HTR-8/SVneo (cell line): ENCODE measurements at regions not wholly inside any gene's neighbourhood (a gene's known extent, or its start where the extent isn't known, plus 50 kb on each side); places are given as distances from the start of the nearest gene placed in this dataset.
"Not testable (repeated sequence)": the region's sequence is repeated elsewhere in the genome, so short reads cannot be mapped to it uniquely, and the experiment has no call there.

Source experiments
- DNase-seq: peaks from one replicate; pipeline ENCODE4 v3.0.0; 2011; ENCODE audit warnings: low spot score, mixed read lengths; ENCODE audit not compliant: insufficient read length
- FAIRE-seq: peaks from 2 replicates; lab custom pipeline; 2011; peaks lifted over from hg19 to GRCh38; lab: Jason Lieb, UNC

DNA sequence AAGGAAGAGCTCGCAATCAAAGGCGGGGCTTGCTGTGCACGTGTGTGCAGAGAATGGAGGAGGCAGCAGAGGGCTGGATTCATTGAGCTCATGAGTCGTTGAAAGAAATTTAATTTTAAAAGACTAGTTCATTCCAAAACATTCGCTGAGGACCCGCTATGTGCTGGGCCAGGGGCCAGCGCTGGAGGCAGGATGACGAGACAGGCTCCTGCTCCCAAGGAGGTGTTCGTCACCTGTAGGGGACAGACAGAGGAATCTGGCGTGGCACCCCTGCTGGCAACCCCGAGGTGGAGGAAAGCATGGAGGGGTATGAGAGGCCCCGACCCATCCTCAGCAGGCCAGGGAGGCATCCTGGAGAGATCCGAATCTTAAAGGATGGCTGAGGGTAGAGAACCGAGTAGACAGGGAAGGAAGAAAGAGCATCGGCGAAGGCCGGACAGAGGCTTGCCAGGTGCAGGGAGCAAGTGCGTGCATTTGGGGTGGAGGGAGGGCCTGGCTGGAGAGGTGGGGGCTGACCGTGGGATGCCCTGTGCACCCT, 96.4 kb downstream of the CPZ start:
- FAIRE-seq (no peak), DNase-seq (no peak)

DNA sequence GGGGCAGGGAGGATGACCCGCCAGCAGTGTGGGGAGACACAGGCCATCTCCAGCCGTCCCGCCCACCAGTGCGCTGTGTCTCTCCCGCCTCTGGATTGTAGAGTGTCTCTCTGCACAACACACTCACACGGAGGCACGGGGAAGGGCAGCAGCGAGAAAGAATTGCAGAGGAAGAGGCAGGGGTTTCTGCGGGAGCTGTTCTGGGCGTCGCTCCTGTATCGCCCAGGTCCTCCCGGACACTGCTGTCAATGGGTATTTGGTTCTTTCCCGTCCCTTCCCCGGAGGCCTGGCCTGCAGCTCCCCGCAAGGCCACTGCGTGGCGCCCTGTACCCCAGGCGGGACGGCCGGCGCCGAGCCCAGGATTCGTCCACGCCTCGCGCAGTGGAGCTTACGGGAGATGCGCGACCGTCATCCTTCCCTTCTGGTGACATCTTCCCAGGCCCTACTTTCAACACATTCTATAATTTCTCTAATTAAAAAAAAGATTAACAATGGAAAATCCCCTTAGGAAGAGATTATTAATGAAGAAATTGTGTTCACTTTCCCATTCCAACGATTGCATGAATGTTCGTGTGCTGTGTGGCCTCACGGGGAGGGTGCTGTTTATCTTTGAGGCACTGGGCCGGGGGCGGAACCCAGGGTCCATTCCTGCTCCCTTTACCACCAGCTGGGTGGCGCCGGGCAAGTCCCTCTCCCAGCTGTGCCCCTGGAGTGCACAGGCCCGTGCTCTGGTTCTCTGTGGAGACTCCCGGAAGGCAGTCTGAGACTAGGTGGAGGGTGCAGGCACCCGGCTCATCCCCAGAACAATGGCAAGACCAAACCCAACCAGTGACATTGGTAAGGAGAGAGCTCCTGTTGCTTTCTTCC, 95.7 kb downstream of the CPZ start:
- FAIRE-seq (no peak), DNase-seq (peak; percentile 43)

GRCh38 chr4:8687083-8687482, 94.5 kb downstream of the CPZ start:
- FAIRE-seq (peak; percentile 100), DNase-seq (no peak)

- FAIRE-seq (no peak), DNase-seq (no peak)
These were observed 93.3 kb downstream of the CPZ start for GRCh38 chr4:8685831-8686230.

DNA sequence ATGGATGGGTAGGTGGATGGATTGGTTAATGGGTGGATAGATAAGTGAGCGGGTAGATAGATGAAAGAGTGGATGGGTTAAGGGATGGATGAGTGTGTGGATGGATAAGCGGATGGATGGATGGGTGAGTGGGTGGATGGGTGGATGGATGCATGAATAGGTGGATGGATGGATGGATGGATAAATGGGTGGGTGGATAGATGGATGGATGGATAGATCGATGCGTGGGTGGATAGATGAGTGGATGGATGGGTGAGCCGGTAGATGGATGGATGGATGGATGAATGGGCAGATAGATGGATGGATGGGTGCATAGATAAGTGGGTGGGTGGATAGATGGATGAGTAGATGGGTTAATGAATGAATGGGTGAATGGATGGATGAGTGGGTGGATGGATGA, 90.9 kb downstream of the CPZ start:
- no peak for FAIRE-seq
- no peak for DNase-seq

GRCh38 chr4:8682725-8683124, 90.2 kb downstream of the CPZ start:
- no peak for FAIRE-seq
- no peak for DNase-seq

DNA sequence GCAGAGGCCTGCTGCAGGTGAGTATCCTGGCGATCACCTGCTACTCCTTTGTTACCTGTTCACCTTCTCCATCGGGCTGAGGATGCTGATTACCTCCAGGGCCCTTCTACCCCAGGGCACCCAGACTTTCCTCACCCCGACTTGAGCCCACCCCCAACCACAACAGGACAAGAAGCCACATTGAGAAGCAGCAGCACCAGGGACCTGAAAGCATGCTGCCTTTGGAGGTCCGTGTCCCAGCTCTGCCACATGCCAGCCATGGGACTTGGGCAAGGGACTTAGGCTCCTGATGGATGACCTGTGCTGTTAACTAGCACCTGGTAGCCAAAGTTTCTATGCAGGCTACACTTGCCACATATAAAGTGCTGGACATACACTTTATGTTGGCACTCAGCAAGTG, 89.7 kb downstream of the CPZ start:
- FAIRE-seq (no peak), DNase-seq (no peak)

DNA sequence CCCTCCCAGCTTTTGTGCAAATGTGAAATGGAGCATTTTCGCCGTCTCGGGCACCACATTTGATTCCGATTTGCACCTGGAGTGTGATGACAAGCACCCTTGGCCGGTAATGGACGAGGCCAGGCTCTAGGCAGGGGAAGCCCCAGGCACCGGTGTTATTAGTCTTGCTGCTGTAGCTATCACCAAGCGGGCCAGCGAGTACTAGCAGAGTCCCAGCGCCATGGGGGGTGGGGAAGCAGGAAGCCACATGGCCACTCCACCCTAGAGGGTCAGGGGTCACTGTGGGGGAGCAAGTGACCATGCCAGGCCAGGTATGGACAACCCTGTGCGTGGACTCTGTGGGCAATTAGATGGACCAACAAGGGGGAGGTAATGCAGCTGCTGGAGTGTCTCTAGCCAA, 88.8 kb downstream of the CPZ start:
- no peak for FAIRE-seq

DNA sequence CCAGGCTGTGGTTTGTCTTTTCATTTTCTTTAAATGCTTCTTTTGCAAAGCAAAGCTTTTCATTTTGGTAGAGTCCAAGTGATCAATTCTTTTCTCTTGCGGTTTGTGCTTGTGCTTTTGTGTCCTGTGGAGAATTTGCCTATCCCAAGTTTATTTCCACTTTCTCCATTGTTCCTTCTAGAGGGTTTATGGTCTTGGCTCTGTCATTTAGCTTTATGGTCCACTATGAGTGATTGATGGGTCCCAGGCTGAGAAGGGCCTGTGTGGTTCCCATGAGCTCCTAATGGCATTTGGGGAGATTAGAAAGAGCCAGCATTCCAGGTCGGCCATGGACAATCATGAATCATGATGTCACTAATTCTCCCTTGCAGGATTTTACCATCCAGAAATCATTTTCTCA, 86.5 kb downstream of the CPZ start:
- FAIRE-seq, result no peak
- DNase-seq, result no peak

More for the DNA sequence above, 88.8 kb downstream of the CPZ start:
- DNase-seq, result no peak

GRCh38 chr4:8676676-8677075, 84.1 kb downstream of the CPZ start:
- FAIRE-seq, result no peak
- DNase-seq, result no peak

GRCh38 chr4:8675906-8676305, 83.3 kb downstream of the CPZ start:
- FAIRE-seq (no peak), DNase-seq (no peak)

DNA sequence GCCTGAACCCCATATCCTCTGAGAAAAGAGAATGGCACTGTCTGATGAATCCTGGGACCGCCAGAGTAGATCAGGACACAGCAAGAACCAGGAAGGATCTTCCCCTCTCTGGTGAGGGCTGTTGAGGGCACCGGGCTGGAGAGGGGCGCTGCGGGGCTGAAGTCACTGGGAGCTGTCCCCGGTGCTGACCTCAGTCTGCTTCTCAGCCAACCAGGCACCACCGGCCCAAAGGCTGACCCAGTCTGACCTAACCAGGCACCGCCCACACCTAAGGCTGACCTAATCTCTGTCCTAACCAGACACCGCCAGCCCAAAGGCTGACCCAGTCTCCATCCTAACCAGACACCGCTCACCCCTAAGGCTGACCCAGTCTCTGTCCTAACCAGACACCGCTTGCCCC, 82.8 kb downstream of the CPZ start:
- FAIRE-seq (no peak), DNase-seq (peak; percentile 24)

- FAIRE-seq, result no peak
- no peak for DNase-seq
These were observed 81.8 kb downstream of the CPZ start for GRCh38 chr4:8674311-8674885.

GRCh38 chr4:8673106-8673505, 80.5 kb downstream of the CPZ start:
- DNase-seq, FAIRE-seq: not testable (repeated sequence)

GRCh38 chr4:8672486-8672885, 79.9 kb downstream of the CPZ start:
- FAIRE-seq, result no peak
- DNase-seq, result no peak

DNA sequence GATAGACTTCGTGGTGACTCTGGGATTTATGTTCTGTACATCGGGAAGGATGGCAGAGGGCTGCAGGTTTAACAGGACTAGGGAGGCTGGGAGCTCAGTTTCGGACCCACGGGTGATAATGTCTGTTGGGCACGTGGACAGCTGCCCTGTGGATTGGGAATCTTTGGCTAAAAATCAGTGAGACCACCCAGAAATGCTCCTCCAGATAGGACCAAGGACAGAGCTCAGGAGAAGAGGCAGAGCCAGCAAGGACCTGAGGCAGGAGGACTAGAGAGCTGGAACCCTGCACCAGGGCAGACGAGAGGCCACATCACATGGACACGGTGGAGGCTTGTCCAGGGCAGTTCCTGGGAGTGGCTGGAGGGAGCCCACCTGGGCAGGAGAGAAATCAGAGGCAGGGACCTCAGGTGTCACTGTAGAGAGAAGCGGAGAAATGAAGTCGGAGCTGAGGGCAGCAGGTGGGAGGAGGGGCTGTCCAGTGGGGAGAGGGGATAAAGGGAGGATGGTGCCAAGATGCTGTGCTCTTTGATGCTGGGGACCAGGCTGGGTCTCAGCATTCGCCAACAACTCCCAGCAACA, 79.2 kb downstream of the CPZ start:
- FAIRE-seq (no peak), DNase-seq (no peak)
